Liver (tissue), 8 donors: ENCODE measurements at regions not wholly inside any gene's neighbourhood (a gene's known extent, or its start where the extent isn't known, plus 50 kb on each side); places are given as distances from the start of the nearest gene placed in this dataset.

Experiments used
- DNase-seq: peaks from one replicate; pipeline ENCODE4 v3.0.0-alpha.2; 2017; ENCODE audit warnings: low spot score
- H3K27ac ChIP-seq, 2 donors: one replicate each; pipeline ENCODE4 v1.7.0; 2013; ENCODE audit warnings: inconsistent platforms in 2 of 2, low read length in 2 of 2, control low read depth in 1 of 2, low read depth in 1 of 2, mild to moderate bottlenecking in 1 of 2
- H3K27me3 ChIP-seq, 4 donors: one replicate each; pipeline versions ENCODE4 v1.6.1 to v1.7.0; 2013; ENCODE audit warnings: low read length in 3 of 4, inconsistent platforms in 1 of 4, mild to moderate bottlenecking in 1 of 4, moderate library complexity in 1 of 4; ENCODE audit not compliant: control insufficient read depth in 4 of 4, insufficient read depth in 4 of 4
- H3K36me3 ChIP-seq, 4 donors: one replicate each; pipeline versions ENCODE4 v1.6.1 to v1.7.0; 2013; ENCODE audit warnings: low read length in 3 of 4, mild to moderate bottlenecking in 3 of 4, low read depth in 1 of 4, moderate library complexity in 1 of 4; ENCODE audit not compliant: control insufficient read depth in 4 of 4, insufficient read depth in 3 of 4
- H3K4me1 ChIP-seq, 4 donors: one replicate each; pipeline versions ENCODE4 v1.6.1 to v1.7.0; 2013; ENCODE audit warnings: low read length in 3 of 4, mild to moderate bottlenecking in 3 of 4, moderate library complexity in 1 of 4; ENCODE audit not compliant: control insufficient read depth in 4 of 4, insufficient read depth in 4 of 4
- H3K4me3 ChIP-seq, 3 donors: one replicate each; pipeline versions ENCODE4 v1.6.1 to v1.7.0; 2013; ENCODE audit warnings: low read length in 3 of 3, control low read depth in 1 of 3, low read depth in 1 of 3, mild to moderate bottlenecking in 1 of 3
- H3K9ac ChIP-seq, 2 donors: one replicate each; pipeline ENCODE4 v1.7.0; 2013; ENCODE audit warnings: low read length in 2 of 2, mild to moderate bottlenecking in 2 of 2, moderate library complexity in 2 of 2, control low read depth in 1 of 2, low read depth in 1 of 2
- H3K9me3 ChIP-seq, 4 donors: one replicate each; pipeline versions ENCODE4 v1.6.1 to v1.7.0; 2013; ENCODE audit warnings: low read length in 3 of 4; ENCODE audit not compliant: control insufficient read depth in 4 of 4
- CTCF ChIP-seq: fragments of 150-350 bp; IDR thresholded peaks from 2 replicates; pipeline ENCODE4 v1.5.1; 2017; ENCODE audit warnings: improper control_type of control experiment, low read depth, low read length; ENCODE audit not compliant: missing input control
- EGR1 ChIP-seq, 2 donors: IDR thresholded peaks; 2 replicates each; pipeline ENCODE4 v1.6.1; 2016 to 2018; ENCODE audit warnings: antibody characterized with exemption in 2 of 2, low read depth in 2 of 2
- FOXA2 ChIP-seq: IDR thresholded peaks from 2 replicates; pipeline ENCODE4 v1.6.1; 2016; ENCODE audit warnings: antibody characterized with exemption
- GABPA ChIP-seq, 2 donors: IDR thresholded peaks in 1 of 2; conservative IDR thresholded peaks in 1 of 2; 2 replicates each; pipeline ENCODE4 v1.6.1; 2016; ENCODE audit warnings: antibody characterized with exemption in 2 of 2, mild to moderate bottlenecking in 1 of 2, moderate library complexity in 1 of 2
- HNF4A ChIP-seq, 2 donors: conservative IDR thresholded peaks; 2 replicates each; pipeline ENCODE4 v1.6.1; 2016; ENCODE audit warnings: antibody characterized with exemption in 2 of 2, mild to moderate bottlenecking in 2 of 2
- HNF4G ChIP-seq: IDR thresholded peaks from 2 replicates; pipeline ENCODE4 v1.6.1; 2016; ENCODE audit warnings: antibody characterized with exemption
- NR2F2 ChIP-seq: IDR thresholded peaks from 2 replicates; pipeline ENCODE4 v1.6.1; 2016; ENCODE audit warnings: antibody characterized with exemption
- RAD21 ChIP-seq, 2 donors: IDR thresholded peaks; 2 replicates each; pipeline ENCODE4 v1.6.1; 2016; ENCODE audit warnings: antibody characterized with exemption in 2 of 2, mild to moderate bottlenecking in 2 of 2
- RXRA ChIP-seq, 2 donors: IDR thresholded peaks; 2 replicates each; pipeline ENCODE4 v1.6.1; 2017 to 2018; ENCODE audit warnings: antibody characterized with exemption in 2 of 2, mild to moderate bottlenecking in 1 of 2
- SP1 ChIP-seq: IDR thresholded peaks from 2 replicates; pipeline ENCODE4 v1.6.1; 2018; ENCODE audit warnings: antibody characterized with exemption, mild to moderate bottlenecking
- TAF1 ChIP-seq: conservative IDR thresholded peaks from 2 replicates; pipeline ENCODE4 v1.6.1; 2016; ENCODE audit warnings: antibody characterized with exemption, mild to moderate bottlenecking
- YY1 ChIP-seq: IDR thresholded peaks from 2 replicates; pipeline ENCODE4 v1.6.1; 2016; ENCODE audit warnings: antibody characterized with exemption, mild to moderate bottlenecking
- ZBTB33 ChIP-seq: IDR thresholded peaks from 2 replicates; pipeline ENCODE4 v1.6.1; 2016; ENCODE audit warnings: antibody characterized with exemption
- WGBS: extraction: QIAGEN DNeasy Blood & Tissue Kit; methylation state at CpG from one replicate; pipeline ENCODE4 v1.1.7; 2013; 5-methylcytosine and 5-hydroxymethylcytosine counted together
- TF ChIP-seq, protein P1 (sequence below): IDR thresholded peaks from 2 replicates; pipeline ENCODE4 v1.6.1; 2016; ENCODE audit warnings: antibody characterized with exemption
- donor health status: healthy.
- donor health status: healthy.
- donor health status: healthy.
- donor health status: healthy.
- donor health status: healthy.

DNA sequence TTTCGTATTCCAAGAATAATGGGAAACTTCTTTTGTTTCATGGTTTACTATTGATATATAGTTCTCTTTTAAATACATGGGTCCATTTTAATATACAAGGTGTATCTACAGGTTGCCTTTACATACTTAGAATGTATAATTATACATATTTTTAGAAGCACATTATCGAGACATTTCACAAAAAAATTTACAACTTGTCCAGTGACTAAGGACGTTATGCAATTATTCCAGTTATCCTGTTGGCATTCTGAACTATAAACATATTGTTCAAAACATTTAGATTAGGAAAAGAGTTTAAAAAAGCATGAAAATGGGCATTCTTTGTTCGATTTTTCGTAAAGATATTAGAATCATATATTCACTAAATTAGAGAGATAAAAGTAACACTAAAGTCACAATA lies 344.6 kb upstream of the TMEFF2 start:
- H3K9ac ChIP-seq, result no peak overlapping the region
- no peaks in the 10 kb centered on the region for H3K36me3 ChIP-seq
- H3K9me3 ChIP-seq, result no peaks in the 10 kb centered on the region
- H3K27ac ChIP-seq, result no peak overlapping the region
- 76% methylated on average over 5 of the region's 5 CpGs for WGBS
- no peak overlapping the region for H3K4me3 ChIP-seq
- DNase-seq, result no peak
- H3K4me1 ChIP-seq, result no peaks in the 10 kb centered on the region
- H3K27me3 ChIP-seq, result peaks cover 0 to 7% (median 0%) of the 10 kb centered on the region in 4 donors
- TF ChIP-seq RXRA (IDR thresholded peaks at IDR 0.05) (no peak), NR2F2 (no peak)

DNA sequence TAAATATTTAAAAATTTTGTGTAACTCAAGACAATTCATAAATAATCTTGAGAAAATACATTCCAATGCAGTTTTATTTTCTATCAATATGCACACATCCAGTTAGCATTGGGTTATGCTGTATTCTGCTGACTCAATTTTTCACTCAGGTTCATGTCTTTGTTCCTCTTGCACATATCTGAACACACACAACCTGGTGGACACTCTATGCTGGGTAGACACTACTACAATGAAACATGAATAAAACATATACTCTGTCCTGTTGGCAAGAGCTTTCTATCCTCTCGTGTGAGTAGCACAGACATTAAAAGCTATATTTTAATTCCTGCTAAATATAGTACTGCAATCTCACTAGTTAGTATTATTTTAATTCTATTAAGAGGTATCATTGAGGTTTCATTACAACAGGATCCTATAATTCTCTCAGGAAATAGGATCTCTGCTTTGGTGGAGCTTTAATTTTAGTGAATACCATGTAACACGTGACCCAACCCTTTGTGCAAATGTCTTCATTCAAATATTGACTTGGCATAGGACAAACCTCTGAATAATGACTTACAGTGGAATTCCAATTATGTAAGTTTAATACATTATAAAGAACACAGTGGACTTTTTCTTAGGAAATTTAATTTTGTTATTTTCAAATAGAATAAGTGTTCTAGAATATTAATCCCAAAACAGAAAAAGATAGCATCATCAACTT lies 342.3 kb upstream of the TMEFF2 start:
- TF ChIP-seq ZBTB33 (no peak), FOXA2 (no peak), RXRA (IDR thresholded peaks at IDR 0.05) (no peak), GABPA (IDR thresholded peaks at IDR 0.05 in 1 of 2, conservative IDR thresholded peaks at IDR 0.05 in 1 of 2) (no peak), CTCF (no peak), RAD21 (IDR thresholded peaks at IDR 0.05) (no peak), SP1 (no peak), HNF4G (no peak), YY1 (no peak), TAF1 (no peak), HNF4A (conservative IDR thresholded peaks at IDR 0.05) (no peak), EGR1 (IDR thresholded peaks at IDR 0.05; ENCODE audit: low read depth in 2 of 2) (no peak)
- TF ChIP-seq, protein P1, sequence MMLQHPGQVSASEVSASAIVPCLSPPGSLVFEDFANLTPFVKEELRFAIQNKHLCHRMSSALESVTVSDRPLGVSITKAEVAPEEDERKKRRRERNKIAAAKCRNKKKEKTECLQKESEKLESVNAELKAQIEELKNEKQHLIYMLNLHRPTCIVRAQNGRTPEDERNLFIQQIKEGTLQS, result no peak
- no peak for DNase-seq
- Histone ChIP-seq H3K36me3 (no peaks in the 10 kb centered on the region), H3K4me3 (no peak overlapping the region), H3K9ac (no peak overlapping the region), H3K27me3 (peaks cover 0 to 7% (median 0%) of the 10 kb centered on the region in 4 donors), H3K4me1 (no peaks in the 10 kb centered on the region), H3K9me3 (no peaks in the 10 kb centered on the region), H3K27ac (no peak overlapping the region)
- WGBS, result 54% methylated on average over 2 of the region's 2 CpGs
